COR-L47 (cell line): ENCODE measurements at regions not wholly inside any gene's neighbourhood (a gene's known extent, or its start where the extent isn't known, plus 50 kb on each side); places are given as distances from the start of the nearest gene placed in this dataset.

Experiments used
- DNase-seq: peaks from one replicate; lab custom pipeline; 2025; lab: John Stamatoyannopoulos, UW

DNA sequence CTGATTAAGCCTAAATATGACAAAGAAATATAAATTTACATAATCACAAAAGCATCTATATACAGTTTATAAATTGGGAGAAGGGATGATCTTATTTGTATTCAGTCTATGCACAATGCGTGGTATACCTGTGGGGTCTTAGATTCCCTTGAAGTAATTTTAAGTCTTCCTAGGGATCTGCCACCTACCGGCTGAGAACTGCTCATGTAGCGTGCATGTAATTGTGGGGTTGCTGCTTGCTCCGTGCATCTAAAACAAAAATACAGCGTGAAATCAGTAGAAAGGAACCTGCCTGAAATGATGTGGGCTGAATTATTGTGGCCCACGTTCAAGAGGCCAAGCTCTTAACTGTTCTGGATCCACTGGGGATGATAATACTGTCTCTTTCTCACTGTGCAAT, 187.3 kb downstream of the MBOAT1 start:
- no peak for DNase-seq

DNA sequence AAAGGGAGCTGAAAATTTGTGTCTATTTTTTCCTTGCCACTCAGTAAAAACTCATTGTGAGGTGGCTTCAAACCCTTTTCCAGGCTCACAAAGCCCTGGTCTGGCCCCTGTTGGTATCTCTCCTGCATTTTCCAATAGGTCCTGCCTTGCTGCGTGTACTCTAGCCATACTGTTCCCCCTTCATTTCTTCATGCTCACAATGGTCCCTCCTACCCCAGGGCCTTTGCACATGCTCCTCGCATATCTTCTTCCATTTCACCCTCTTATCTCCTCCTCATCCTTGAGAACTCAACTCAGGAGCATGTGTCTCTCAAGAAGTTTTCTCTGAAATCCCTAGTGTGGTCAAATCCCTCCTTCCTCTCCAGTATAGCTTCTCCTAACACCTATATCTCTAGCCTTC, 186.6 kb downstream of the MBOAT1 start:
- DNase-seq = no peak

DNA sequence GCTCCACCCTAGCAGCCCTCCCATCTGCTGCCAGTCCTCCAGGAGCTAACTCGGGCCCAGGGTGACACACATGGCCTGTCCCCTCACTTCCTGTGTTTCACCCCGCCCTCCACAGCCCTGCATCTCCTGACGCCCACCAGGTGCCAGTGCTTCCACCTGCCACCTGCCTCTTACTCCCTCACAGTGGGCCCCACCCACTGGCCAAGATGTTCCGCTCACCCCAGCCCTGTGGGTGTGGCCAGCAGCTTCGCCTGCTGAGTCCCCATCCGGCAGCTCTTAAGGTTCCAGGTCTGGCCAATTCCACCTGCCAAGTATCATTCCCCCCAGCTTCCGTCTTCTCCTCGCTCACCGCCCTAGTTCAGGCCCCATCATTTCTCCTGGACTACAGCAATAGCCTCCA, 184.1 kb downstream of the MBOAT1 start:
- DNase-seq = peak; percentile 43

DNA sequence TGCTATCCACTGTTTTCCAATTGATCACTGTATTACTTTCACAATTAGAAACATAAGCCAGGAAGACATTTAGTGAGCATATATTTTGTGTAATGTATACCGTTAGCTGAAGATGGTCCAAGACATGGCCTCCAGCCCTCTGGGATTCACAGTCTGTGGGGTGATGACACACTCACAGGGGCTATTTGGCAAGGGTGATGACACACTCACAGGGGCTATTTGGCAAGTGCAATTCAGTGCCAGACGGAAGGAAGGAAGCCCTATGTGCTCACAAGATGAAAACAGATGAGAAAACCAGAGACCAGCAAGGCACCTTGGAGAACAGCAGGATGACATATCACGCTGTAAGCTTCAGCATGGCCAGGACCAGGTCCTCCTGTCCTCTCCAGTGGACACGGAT, 183.7 kb downstream of the MBOAT1 start:
- no peak for DNase-seq

DNA sequence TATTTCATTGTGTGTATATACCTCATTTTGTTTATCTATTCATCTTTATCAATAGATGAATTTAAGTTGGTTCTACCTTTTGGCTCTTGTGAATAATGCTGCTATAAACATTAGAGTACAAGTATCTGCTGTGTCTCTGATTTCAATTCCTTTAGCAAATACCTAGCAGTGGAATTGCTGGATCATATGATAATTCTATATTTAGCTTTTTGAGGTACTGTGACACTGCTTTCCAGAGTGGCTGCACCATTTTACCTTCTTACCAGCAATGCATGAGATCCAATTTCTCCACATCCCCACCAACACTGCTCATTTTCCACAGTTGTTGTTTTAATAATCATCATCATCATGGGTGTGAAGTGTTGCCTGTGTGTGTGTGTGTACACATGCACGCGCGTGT, 182.3 kb downstream of the MBOAT1 start:
- no peak for DNase-seq

DNA sequence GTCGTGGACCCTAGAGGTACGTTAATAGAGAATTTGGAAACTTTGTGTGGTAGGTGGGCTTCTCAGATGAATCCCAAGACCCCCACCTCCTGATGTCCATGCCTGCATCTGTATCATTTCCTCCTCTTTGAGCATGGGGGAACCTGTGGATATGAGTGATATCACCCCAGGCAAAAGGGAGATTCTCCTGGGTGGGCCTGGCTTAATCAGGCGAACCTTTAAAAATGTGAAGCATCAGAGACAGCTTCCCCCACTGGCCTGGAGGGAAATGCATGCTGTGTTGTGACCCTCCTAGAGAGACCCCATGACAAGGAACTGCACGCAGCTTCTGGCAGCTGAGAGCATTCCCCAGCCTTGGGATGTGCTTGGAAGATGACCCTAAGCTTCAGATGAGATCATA, 180.9 kb downstream of the MBOAT1 start:
- no peak for DNase-seq

DNA sequence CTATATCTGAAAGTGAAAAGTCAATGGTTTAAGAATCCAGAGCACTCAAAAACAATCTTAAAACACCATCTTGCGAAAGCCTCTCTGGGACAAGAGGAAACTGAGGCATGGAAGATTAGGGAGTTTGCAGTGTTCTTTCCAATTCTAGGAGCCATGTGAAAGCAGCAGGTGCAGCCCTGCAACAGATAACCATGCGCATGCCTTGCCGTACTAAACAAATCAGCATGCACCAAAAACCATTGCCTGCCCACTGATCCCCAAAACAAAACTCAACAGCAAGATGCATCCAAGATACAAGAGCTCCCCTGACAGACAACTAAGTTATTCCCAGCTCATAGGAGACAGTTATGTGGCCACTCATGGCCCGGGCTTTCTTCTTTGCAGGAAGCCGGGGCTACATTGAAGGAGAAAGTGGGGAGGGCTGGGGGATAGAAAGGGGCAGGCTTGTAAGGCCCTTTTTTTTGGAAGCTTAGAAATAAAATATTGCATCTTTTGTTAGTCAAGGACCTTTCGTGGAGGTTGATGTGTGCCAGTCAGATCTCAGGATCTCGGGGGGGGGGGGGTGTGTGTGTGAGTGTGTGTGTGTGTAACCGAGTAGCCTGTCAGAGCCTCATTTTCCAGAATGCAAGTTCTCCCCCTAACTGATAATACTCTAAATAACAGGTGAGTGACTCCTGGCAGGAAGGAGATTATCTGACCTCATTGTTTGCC, 178.4 kb downstream of the MBOAT1 start:
- DNase-seq = peak; percentile 35

DNA sequence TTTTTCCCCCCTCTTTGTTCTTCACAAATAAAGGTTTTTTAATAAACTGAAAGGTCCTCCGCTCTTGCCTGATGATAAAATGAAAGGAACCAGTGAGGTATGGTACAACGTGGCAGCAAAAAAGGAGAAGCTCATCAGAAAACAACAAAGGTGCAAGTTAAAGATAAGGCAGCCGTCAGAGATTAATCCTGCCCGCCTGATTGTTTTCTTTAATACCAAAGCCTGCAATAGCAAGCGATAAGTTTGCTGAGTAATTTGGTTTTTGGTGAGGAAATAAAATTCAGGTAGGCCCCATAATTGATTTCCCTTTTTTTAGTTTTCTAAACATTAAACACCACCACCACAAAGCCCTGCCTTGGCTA, 177.9 kb downstream of the MBOAT1 start:
- DNase-seq = no peak

DNA sequence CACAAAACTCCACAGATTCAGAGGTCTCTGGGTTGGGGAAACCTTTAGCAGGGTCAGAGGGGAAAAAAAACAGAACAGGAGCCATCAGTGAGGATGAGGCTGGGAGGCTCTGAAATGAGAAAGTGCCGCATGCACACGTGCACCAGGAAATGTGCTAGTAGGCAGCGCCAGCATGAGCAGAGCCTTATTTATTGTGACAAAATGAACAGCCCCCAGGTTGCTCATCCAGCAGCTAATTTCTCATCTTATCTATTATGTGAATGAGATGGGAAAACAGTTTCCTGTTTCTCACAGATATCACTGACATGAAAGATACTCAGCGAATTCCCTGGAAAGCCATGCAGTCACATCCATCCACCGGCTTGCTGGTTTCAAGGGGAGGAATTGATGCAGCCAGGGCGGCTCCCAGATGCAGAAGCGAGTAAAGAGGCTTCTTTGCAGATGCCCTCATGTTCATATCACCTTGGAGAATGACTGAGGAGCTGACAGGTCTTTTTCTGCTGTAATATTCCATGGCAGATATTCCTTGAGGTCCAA, 176.1 kb downstream of the MBOAT1 start:
- DNase-seq = no peak

DNA sequence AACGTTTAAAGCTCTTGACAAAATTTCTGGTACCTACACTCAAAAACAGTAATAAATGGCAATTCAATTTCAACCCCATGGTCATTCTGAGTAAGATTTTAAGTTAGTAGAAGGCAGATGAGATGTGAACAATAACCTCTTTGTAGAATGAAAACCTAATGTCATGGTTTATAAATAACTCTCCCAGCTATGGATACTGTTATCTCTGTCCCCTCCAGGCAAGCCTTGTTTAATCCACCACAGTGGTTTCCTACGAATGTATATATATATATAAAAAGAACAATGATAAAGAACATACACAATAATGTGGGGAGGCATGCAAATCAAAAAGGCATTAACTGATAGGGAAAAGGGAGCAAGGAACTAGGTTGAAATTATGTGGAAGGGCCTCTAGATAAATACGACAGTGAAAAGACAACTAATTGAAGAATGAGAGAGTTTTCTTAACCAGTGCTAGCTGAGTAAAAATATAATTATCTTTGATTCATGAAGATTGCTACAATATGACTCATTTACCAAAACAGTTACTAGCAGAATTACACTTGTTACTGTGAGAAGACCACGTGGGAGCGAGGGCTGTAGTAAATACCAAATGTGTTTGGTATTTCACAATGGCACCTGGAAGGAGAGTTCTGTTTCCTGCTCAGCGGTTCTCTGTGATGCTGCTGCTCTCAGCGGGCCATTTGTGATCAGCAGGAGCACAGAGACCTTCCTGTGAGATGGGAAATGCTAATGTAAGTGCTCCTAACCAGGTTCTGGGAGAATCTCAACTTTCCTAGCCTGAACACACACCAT, 173.7 kb downstream of the MBOAT1 start:
- DNase-seq = no peak

DNA sequence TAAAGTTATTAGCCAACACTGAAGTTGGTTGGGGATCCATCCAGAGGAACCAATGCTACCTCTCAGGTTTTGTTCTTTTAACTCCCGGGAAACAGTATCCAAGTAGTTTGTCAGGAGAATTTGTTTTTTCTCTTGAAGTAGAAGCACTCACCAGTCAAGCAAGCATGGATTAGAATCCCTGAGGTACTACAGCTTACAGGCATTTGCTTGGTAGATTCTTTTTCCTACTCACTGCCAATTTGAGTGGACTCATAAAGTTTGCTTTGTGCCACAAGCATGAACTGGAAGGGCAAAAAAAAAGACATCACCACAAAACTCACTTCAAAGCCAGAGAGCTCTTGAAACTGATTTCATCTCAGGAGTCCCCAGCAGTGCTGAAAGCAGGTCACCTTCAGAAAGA, 167.4 kb downstream of the MBOAT1 start:
- no peak for DNase-seq
